ENCODE measurements at regions not wholly inside any gene's neighbourhood (a gene's known extent, or its start where the extent isn't known, plus 50 kb on each side); places are given as distances from the start of the nearest gene placed in this dataset.
"Not testable (repeated sequence)": the region's sequence is repeated elsewhere in the genome, so short reads cannot be mapped to it uniquely, and the experiment has no call there.

DNA sequence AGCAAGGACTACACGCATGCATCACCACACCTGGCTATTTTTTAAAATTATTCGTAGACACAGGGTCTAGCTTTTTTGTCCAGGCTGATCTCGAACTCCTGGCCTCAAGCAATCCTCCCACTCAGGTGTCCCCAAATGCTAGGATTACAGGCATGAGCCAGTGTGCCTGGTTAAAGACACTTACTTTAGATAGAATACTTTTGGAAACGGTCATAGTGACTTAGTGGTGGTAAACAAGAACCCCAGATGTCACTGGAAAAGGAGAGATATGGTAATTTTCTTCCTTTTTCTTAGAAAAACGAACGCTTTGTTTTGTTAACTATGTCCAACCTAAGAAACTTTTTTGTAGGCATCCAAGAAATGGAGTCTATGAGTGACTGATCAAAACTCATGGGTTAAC is 137.3 kb downstream of the TFAP2B start:
- no peaks in the 10 kb centered on the region for H3K9me3 ChIP-seq (ENCODE audit: control insufficient read depth in 2 of 2, insufficient read depth in 1 of 2, low read length in 1 of 2)
- H3K36me3 ChIP-seq (ENCODE audit: control insufficient read depth in 2 of 2, insufficient read depth in 2 of 2, low read length in 1 of 2): no peaks in the 10 kb centered on the region
- H3K4me3 ChIP-seq (ENCODE audit: low read length in 2 of 2): no peak overlapping the region
- H3K4me1 ChIP-seq (ENCODE audit: control insufficient read depth in 2 of 2, insufficient read depth in 2 of 2, low read length in 2 of 2): no peaks in the 10 kb centered on the region
- no peak overlapping the region for H3K27ac ChIP-seq (ENCODE audit: low read depth in 1 of 2, low read length in 1 of 2)
- no peaks in the 10 kb centered on the region for H3K27me3 ChIP-seq (ENCODE audit: control insufficient read depth in 2 of 2, insufficient read depth in 1 of 2, low read length in 1 of 2)
- WGBS: 90% methylated on average over 6 of the region's 6 CpGs
- no peak for DNase-seq (ENCODE audit: low read depth in 6 of 9, low spot score in 9 of 9)

DNA sequence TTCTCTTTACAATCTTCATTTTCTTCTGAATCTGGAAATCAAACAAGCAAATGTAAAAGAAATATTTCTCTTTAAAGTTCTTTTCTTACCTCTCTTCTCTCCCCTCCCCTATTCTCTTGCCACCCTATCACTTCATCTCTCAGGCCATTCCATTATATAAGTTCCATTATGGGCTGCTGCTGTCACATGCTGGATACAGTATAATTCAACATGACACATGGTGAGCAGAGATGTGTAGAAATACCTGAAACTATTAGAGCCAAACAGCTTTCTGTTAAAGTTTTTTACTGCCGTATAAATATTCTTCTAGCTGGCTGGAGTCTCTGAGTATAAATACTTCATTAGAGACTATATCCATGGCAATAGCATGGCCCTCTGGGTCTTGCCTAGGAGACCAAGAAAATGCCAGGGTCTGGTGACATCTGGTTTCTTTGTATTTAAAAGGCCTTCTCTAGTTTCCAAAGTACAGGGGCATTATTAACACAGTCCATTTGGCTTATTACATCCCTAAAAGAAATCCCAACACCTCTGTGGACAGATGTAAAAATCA is 139.6 kb downstream of the TFAP2B start:
- 98% methylated on average over 1 of the region's 1 CpG for WGBS
- Histone ChIP-seq H3K36me3 (ENCODE audit: control insufficient read depth in 2 of 2, insufficient read depth in 2 of 2, low read length in 1 of 2) (no peaks in the 10 kb centered on the region), H3K27ac (ENCODE audit: low read depth in 1 of 2, low read length in 1 of 2) (no peak overlapping the region), H3K9me3 (ENCODE audit: control insufficient read depth in 2 of 2, insufficient read depth in 1 of 2, low read length in 1 of 2) (no peaks in the 10 kb centered on the region), H3K4me3 (ENCODE audit: low read length in 2 of 2) (no peak overlapping the region), H3K27me3 (ENCODE audit: control insufficient read depth in 2 of 2, insufficient read depth in 1 of 2, low read length in 1 of 2) (no peaks in the 10 kb centered on the region), H3K4me1 (ENCODE audit: control insufficient read depth in 2 of 2, insufficient read depth in 2 of 2, low read length in 2 of 2) (no peaks in the 10 kb centered on the region)
- no peak for DNase-seq (ENCODE audit: low read depth in 6 of 9, low spot score in 9 of 9)

DNA sequence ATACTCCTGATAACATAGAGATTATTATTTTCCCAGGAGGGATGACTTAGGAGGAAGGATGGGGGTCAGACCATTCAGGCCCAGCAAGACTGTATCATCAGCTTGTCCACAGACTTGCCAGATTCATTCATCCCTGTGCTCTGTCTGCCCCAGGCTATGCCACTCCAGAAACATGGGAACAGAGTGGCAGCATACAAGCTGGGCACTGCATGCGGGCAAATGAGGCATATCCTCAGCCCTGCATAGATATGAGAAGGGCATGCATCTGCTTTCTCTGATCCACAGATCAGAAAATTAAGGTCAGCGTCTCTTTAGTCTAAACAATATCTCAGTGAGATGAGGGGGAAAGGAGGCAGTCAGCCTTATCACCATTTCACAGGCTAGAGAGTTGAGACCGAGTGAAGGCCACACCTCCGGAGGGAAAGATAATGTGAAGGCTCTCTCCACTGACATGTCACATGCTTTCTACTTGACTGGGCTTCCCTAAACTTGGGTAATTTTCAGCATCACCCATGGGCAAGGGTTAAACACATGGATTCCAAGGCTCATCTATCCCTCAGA is 140.5 kb downstream of the TFAP2B start:
- WGBS: 98% methylated on average over 4 of the region's 4 CpGs

DNA sequence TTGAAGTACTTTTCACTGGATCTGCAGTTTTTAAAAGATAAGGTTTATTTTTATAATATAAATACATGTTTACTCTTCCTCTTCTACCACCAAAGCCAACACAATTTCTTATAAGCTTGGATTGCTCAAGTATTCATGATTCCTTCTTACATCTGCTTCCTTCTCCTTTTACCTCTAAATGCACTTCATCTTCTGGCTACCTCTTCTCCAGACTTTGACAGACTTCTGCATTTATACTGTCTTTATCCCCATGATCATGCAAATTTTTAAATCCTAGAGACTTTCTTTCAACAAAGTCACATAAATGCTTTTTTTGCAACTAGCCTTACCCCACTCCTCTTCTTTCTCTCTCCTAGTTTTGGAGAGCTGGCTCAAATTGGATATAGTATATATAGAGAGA is 142.9 kb downstream of the TFAP2B start:
- no peak overlapping the region for H3K27ac ChIP-seq (ENCODE audit: low read depth in 1 of 2, low read length in 1 of 2)
- H3K4me1 ChIP-seq (ENCODE audit: control insufficient read depth in 2 of 2, insufficient read depth in 2 of 2, low read length in 2 of 2): no peaks in the 10 kb centered on the region
- no peaks in the 10 kb centered on the region for H3K27me3 ChIP-seq (ENCODE audit: control insufficient read depth in 2 of 2, insufficient read depth in 1 of 2, low read length in 1 of 2)
- H3K36me3 ChIP-seq (ENCODE audit: control insufficient read depth in 2 of 2, insufficient read depth in 2 of 2, low read length in 1 of 2): no peaks in the 10 kb centered on the region
- no peaks in the 10 kb centered on the region for H3K9me3 ChIP-seq (ENCODE audit: control insufficient read depth in 2 of 2, insufficient read depth in 1 of 2, low read length in 1 of 2)
- DNase-seq (ENCODE audit: low read depth in 6 of 9, low spot score in 9 of 9): no peak
- H3K4me3 ChIP-seq (ENCODE audit: low read length in 2 of 2): no peak overlapping the region

More for the DNA sequence above, 140.5 kb downstream of the TFAP2B start:
- no peaks in the 10 kb centered on the region for H3K36me3 ChIP-seq (ENCODE audit: control insufficient read depth in 2 of 2, insufficient read depth in 2 of 2, low read length in 1 of 2)
- H3K4me1 ChIP-seq (ENCODE audit: control insufficient read depth in 2 of 2, insufficient read depth in 2 of 2, low read length in 2 of 2): no peaks in the 10 kb centered on the region
- H3K9me3 ChIP-seq (ENCODE audit: control insufficient read depth in 2 of 2, insufficient read depth in 1 of 2, low read length in 1 of 2): no peaks in the 10 kb centered on the region
- no peak for DNase-seq (ENCODE audit: low read depth in 6 of 9, low spot score in 9 of 9)
- no peak overlapping the region for H3K4me3 ChIP-seq (ENCODE audit: low read length in 2 of 2)
- no peak overlapping the region for H3K27ac ChIP-seq (ENCODE audit: low read depth in 1 of 2, low read length in 1 of 2)
- no peaks in the 10 kb centered on the region for H3K27me3 ChIP-seq (ENCODE audit: control insufficient read depth in 2 of 2, insufficient read depth in 1 of 2, low read length in 1 of 2)

DNA sequence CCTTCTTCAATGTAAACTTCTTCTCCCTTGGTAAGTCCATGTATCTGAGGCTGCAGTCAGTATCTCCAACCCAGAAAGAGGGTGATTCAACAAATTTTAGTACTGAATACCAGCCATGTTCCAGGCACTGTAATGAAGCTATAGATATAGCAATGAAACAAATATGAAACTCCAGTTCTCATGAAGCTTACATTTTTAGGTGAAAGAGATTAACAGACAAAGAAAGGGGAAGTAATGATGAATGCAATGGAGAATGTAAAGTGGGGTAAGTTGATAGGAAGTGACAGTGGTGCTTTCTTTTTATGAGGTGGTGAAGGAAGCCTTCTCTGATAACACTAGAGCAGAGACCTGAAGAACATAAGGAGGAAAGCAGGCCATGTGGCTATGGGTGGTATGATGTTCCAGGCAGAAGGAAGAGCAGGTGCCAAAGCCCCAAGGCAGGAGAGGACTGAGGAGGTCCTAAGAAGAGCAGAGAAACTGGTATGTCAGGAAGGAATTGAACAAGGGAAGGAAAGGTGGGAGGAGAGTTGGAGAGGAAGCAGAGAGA is 143.6 kb downstream of the TFAP2B start:
- DNase-seq (ENCODE audit: low read depth in 6 of 9, low spot score in 9 of 9): no peak
- H3K27ac ChIP-seq (ENCODE audit: low read depth in 1 of 2, low read length in 1 of 2): no peak overlapping the region
- H3K9me3 ChIP-seq (ENCODE audit: control insufficient read depth in 2 of 2, insufficient read depth in 1 of 2, low read length in 1 of 2): no peaks in the 10 kb centered on the region
- H3K36me3 ChIP-seq (ENCODE audit: control insufficient read depth in 2 of 2, insufficient read depth in 2 of 2, low read length in 1 of 2): no peaks in the 10 kb centered on the region
- no peaks in the 10 kb centered on the region for H3K4me1 ChIP-seq (ENCODE audit: control insufficient read depth in 2 of 2, insufficient read depth in 2 of 2, low read length in 2 of 2)
- H3K27me3 ChIP-seq (ENCODE audit: control insufficient read depth in 2 of 2, insufficient read depth in 1 of 2, low read length in 1 of 2): no peaks in the 10 kb centered on the region
- no peak overlapping the region for H3K4me3 ChIP-seq (ENCODE audit: low read length in 2 of 2)

DNA sequence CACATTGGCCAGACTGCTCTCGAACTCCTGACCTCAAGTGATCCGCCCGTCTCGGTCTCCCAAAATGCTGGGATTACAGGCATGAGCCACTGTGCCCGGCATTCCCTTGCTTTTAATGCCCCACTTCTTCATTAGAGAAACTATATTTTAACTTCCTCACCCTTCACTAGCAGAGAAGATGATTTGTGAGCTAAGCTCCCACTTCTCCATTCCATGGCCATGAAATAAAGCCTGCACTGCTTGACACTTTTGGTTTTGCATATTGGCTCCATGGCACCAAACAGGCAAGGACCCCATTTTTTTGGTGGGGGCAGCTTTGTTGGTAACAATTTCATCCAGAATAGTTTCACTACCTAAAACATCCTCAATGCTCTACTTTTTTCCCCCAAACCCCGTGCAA is 145.3 kb downstream of the TFAP2B start:
- Histone ChIP-seq H3K36me3 (ENCODE audit: control insufficient read depth in 2 of 2, insufficient read depth in 2 of 2, low read length in 1 of 2) (no peaks in the 10 kb centered on the region), H3K4me1 (ENCODE audit: control insufficient read depth in 2 of 2, insufficient read depth in 2 of 2, low read length in 2 of 2) (no peaks in the 10 kb centered on the region), H3K9me3 (ENCODE audit: control insufficient read depth in 2 of 2, insufficient read depth in 1 of 2, low read length in 1 of 2) (no peaks in the 10 kb centered on the region), H3K27ac (ENCODE audit: low read depth in 1 of 2, low read length in 1 of 2) (no peak overlapping the region), H3K4me3 (ENCODE audit: low read length in 2 of 2) (no peak overlapping the region), H3K27me3 (ENCODE audit: control insufficient read depth in 2 of 2, insufficient read depth in 1 of 2, low read length in 1 of 2) (no peaks in the 10 kb centered on the region)
- DNase-seq (ENCODE audit: low read depth in 6 of 9, low spot score in 9 of 9): no peak
- 84% methylated on average over 6 of the region's 6 CpGs for WGBS

DNA sequence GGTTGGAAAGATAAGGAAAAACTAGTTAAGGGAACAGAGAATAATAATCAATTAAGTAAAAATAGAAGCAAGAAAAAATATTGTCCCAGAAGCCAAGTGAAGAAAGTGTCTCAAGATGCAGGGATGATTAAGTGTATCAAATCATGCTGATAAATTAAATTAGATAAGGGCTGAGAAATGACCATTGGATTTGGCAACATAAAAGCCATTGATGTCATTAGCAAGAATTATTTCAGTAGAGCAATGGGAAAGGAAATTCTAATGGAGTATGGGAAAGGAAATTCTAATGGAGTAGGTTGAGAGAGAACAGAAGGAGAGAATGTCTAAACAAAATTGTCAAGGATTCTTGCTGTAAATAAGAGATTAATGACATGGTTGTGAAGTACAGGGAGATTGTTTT is 146.8 kb downstream of the TFAP2B start:
- Histone ChIP-seq H3K27ac (ENCODE audit: low read depth in 1 of 2, low read length in 1 of 2) (no peak overlapping the region), H3K4me3 (ENCODE audit: low read length in 2 of 2) (no peak overlapping the region), H3K36me3 (ENCODE audit: control insufficient read depth in 2 of 2, insufficient read depth in 2 of 2, low read length in 1 of 2) (no peaks in the 10 kb centered on the region), H3K4me1 (ENCODE audit: control insufficient read depth in 2 of 2, insufficient read depth in 2 of 2, low read length in 2 of 2) (no peaks in the 10 kb centered on the region), H3K9me3 (ENCODE audit: control insufficient read depth in 2 of 2, insufficient read depth in 1 of 2, low read length in 1 of 2) (no peaks in the 10 kb centered on the region), H3K27me3 (ENCODE audit: control insufficient read depth in 2 of 2, insufficient read depth in 1 of 2, low read length in 1 of 2) (no peaks in the 10 kb centered on the region)
- no peak for DNase-seq (ENCODE audit: low read depth in 6 of 9, low spot score in 9 of 9)

DNA sequence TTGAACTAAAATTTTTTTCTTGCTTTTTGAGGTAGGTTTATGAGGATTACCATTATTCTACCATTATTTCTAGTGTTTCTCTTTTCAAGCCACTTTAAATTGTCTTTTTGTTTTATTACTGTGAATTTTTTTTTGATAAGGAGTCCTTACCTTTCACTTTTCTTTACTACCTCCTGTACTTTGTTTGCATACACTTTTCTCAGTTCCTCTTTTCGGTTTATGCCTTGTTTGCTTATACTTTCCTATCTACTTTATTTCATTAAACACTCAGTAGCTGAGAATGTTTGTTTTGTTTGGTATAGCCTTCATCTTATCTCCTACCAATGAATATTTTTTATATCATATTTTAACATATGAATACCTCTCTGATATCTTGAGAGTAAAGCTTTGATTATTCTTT is 147.9 kb downstream of the TFAP2B start:
- H3K9me3 ChIP-seq (ENCODE audit: control insufficient read depth in 2 of 2, insufficient read depth in 1 of 2, low read length in 1 of 2): no peaks in the 10 kb centered on the region
- H3K27me3 ChIP-seq (ENCODE audit: control insufficient read depth in 2 of 2, insufficient read depth in 1 of 2, low read length in 1 of 2): no peaks in the 10 kb centered on the region
- no peak overlapping the region for H3K27ac ChIP-seq (ENCODE audit: low read depth in 1 of 2, low read length in 1 of 2)
- WGBS: 13% methylated on average over 1 of the region's 1 CpG
- no peaks in the 10 kb centered on the region for H3K4me1 ChIP-seq (ENCODE audit: control insufficient read depth in 2 of 2, insufficient read depth in 2 of 2, low read length in 2 of 2)
- H3K4me3 ChIP-seq (ENCODE audit: low read length in 2 of 2): no peak overlapping the region
- DNase-seq (ENCODE audit: low read depth in 6 of 9, low spot score in 9 of 9): no peak
- H3K36me3 ChIP-seq (ENCODE audit: control insufficient read depth in 2 of 2, insufficient read depth in 2 of 2, low read length in 1 of 2): no peaks in the 10 kb centered on the region

DNA sequence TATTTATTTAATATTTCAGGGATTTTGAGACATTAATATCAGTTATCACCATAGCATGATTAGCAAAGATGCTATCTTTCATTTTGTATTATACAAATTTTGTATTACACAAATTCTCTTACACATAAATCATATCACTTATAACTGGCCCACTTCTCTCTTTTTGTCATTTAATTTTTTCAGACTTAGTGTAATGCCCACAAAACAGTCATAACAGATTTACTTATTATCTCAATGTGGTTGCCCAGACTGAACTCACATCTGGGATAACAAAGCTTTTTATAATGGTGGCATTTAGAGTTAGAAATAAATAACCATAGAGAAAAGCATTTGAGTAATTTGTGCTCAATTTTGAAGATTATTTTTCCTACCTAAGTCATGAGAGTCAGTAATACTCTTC is 148.3 kb downstream of the TFAP2B start:
- no peak for DNase-seq (ENCODE audit: low read depth in 6 of 9, low spot score in 9 of 9)
- H3K4me1 ChIP-seq (ENCODE audit: control insufficient read depth in 2 of 2, insufficient read depth in 2 of 2, low read length in 2 of 2): no peaks in the 10 kb centered on the region
- H3K27me3 ChIP-seq (ENCODE audit: control insufficient read depth in 2 of 2, insufficient read depth in 1 of 2, low read length in 1 of 2): no peaks in the 10 kb centered on the region
- H3K36me3 ChIP-seq (ENCODE audit: control insufficient read depth in 2 of 2, insufficient read depth in 2 of 2, low read length in 1 of 2): no peaks in the 10 kb centered on the region
- H3K27ac ChIP-seq (ENCODE audit: low read depth in 1 of 2, low read length in 1 of 2): no peak overlapping the region
- no peak overlapping the region for H3K4me3 ChIP-seq (ENCODE audit: low read length in 2 of 2)
- no peaks in the 10 kb centered on the region for H3K9me3 ChIP-seq (ENCODE audit: control insufficient read depth in 2 of 2, insufficient read depth in 1 of 2, low read length in 1 of 2)

DNA sequence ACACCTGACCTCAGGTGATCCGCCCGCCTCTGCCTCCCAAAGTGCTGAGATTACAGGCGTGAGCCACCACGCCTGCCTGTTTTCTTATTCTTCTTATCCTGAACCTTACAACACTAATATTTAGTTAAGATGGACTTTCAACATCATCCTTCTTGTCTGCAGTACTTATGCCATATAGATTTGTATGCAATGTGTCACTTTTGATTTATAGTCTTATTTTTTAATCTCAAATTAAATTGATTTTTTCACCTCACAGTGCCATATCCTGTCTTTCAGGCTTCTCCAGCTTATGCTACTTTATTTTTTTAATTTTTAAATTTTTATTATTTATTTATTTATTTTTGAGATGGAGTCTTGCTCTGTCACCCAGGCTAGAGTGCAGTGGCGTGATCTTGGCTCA is 149.6 kb downstream of the TFAP2B start:
- H3K36me3 ChIP-seq (ENCODE audit: control insufficient read depth in 2 of 2, insufficient read depth in 2 of 2, low read length in 1 of 2); H3K4me1 ChIP-seq (ENCODE audit: control insufficient read depth in 2 of 2, insufficient read depth in 2 of 2, low read length in 2 of 2); H3K27ac ChIP-seq (ENCODE audit: low read depth in 1 of 2, low read length in 1 of 2); H3K4me3 ChIP-seq (ENCODE audit: low read length in 2 of 2); DNase-seq (ENCODE audit: low read depth in 6 of 9, low spot score in 9 of 9); H3K27me3 ChIP-seq (ENCODE audit: control insufficient read depth in 2 of 2, insufficient read depth in 1 of 2, low read length in 1 of 2); H3K9me3 ChIP-seq (ENCODE audit: control insufficient read depth in 2 of 2, insufficient read depth in 1 of 2, low read length in 1 of 2): not testable (repeated sequence)
- 99% methylated on average over 5 of the region's 5 CpGs for WGBS

Data from thymus (tissue), 11 donors.